ENCODE measurements at regions not wholly inside any gene's neighbourhood (a gene's known extent, or its start where the extent isn't known, plus 50 kb on each side); places are given as distances from the start of the nearest gene placed in this dataset.
"Not testable (repeated sequence)": the region's sequence is repeated elsewhere in the genome, so short reads cannot be mapped to it uniquely, and the experiment has no call there.

GRCh38 chr13:111630406-111630805 lies 310.0 kb downstream of the TEX29 start:
- Histone ChIP-seq H3K4me1 (ENCODE audit: control insufficient read depth, low read length) (no peaks in the 10 kb centered on the region), H3K36me3 (ENCODE audit: control insufficient read depth, low read length) (no peaks in the 10 kb centered on the region), H3K4me3 (ENCODE audit: low read length) (no peak overlapping the region), H3K27me3 (ENCODE audit: control insufficient read depth, low read length) (no peaks in the 10 kb centered on the region), H3K27ac (ENCODE audit: low read depth, low read length) (no peak overlapping the region), H4K20me1 (ENCODE audit: control insufficient read depth, insufficient read depth, low read depth, low read length) (no peaks in the 10 kb centered on the region), H3K9me3 (ENCODE audit: control insufficient read depth, insufficient read depth, low read length) (no peaks in the 10 kb centered on the region), H3K4me2 (ENCODE audit: low read length) (no peak overlapping the region), H3F3A (ENCODE audit: control insufficient read depth, insufficient read depth) (no peaks in the 10 kb centered on the region), H3K79me2 (ENCODE audit: control insufficient read depth, low read length) (no peaks in the 10 kb centered on the region), H3K9me2 (replicated peaks; ENCODE audit: control insufficient read depth, low read length) (no peaks in the 10 kb centered on the region)
- no peak for TF ChIP-seq CTCF (IDR thresholded peaks at IDR 0.05; ENCODE audit: low read depth, low read length, poor library complexity, severe bottlenecking)
- TF ChIP-seq EZH2phosphoT487 (IDR thresholded peaks at IDR 0.05; ENCODE audit: borderline replicate concordance, low read length) = no peak

GRCh38 chr13:111631271-111631670 lies 310.8 kb downstream of the TEX29 start:
- H3K9me3 ChIP-seq (ENCODE audit: control insufficient read depth, insufficient read depth, low read length); H3K4me1 ChIP-seq (ENCODE audit: control insufficient read depth, low read length); H3K4me2 ChIP-seq (ENCODE audit: low read length); H3K36me3 ChIP-seq (ENCODE audit: control insufficient read depth, low read length); H3K27me3 ChIP-seq (ENCODE audit: control insufficient read depth, low read length); H3K79me2 ChIP-seq (ENCODE audit: control insufficient read depth, low read length); H3K4me3 ChIP-seq (ENCODE audit: low read length); H4K20me1 ChIP-seq (ENCODE audit: control insufficient read depth, insufficient read depth, low read depth, low read length); H3K9me2 ChIP-seq (replicated peaks; ENCODE audit: control insufficient read depth, low read length); H3F3A ChIP-seq (ENCODE audit: control insufficient read depth, insufficient read depth); H3K27ac ChIP-seq (ENCODE audit: low read depth, low read length): not testable (repeated sequence)

GRCh38 chr13:111632906-111633305 lies 312.5 kb downstream of the TEX29 start:
- Histone ChIP-seq H3K36me3 (ENCODE audit: control insufficient read depth, low read length) (no peaks in the 10 kb centered on the region), H4K20me1 (ENCODE audit: control insufficient read depth, insufficient read depth, low read depth, low read length) (no peaks in the 10 kb centered on the region), H3K4me1 (ENCODE audit: control insufficient read depth, low read length) (no peaks in the 10 kb centered on the region), H3K27ac (ENCODE audit: low read depth, low read length) (no peak overlapping the region), H3K27me3 (ENCODE audit: control insufficient read depth, low read length) (no peaks in the 10 kb centered on the region), H3K9me2 (replicated peaks; ENCODE audit: control insufficient read depth, low read length) (no peaks in the 10 kb centered on the region), H3K4me3 (ENCODE audit: low read length) (no peak overlapping the region), H3F3A (ENCODE audit: control insufficient read depth, insufficient read depth) (no peaks in the 10 kb centered on the region), H3K79me2 (ENCODE audit: control insufficient read depth, low read length) (no peaks in the 10 kb centered on the region), H3K9me3 (ENCODE audit: control insufficient read depth, insufficient read depth, low read length) (no peaks in the 10 kb centered on the region), H3K4me2 (ENCODE audit: low read length) (no peak overlapping the region)
- no peak for TF ChIP-seq EZH2phosphoT487 (IDR thresholded peaks at IDR 0.05; ENCODE audit: borderline replicate concordance, low read length)
- TF ChIP-seq CTCF (IDR thresholded peaks at IDR 0.05; ENCODE audit: low read depth, low read length, poor library complexity, severe bottlenecking) = no peak

- Histone ChIP-seq H3K9me2 (replicated peaks; ENCODE audit: control insufficient read depth, low read length) (no peaks in the 10 kb centered on the region), H4K20me1 (ENCODE audit: control insufficient read depth, insufficient read depth, low read depth, low read length) (no peaks in the 10 kb centered on the region), H3K4me2 (ENCODE audit: low read length) (no peak overlapping the region), H3K4me3 (ENCODE audit: low read length) (no peak overlapping the region), H3K36me3 (ENCODE audit: control insufficient read depth, low read length) (no peaks in the 10 kb centered on the region), H3K9me3 (ENCODE audit: control insufficient read depth, insufficient read depth, low read length) (no peaks in the 10 kb centered on the region), H3K27me3 (ENCODE audit: control insufficient read depth, low read length) (no peaks in the 10 kb centered on the region), H3K79me2 (ENCODE audit: control insufficient read depth, low read length) (no peaks in the 10 kb centered on the region), H3F3A (ENCODE audit: control insufficient read depth, insufficient read depth) (no peaks in the 10 kb centered on the region), H3K27ac (ENCODE audit: low read depth, low read length) (no peak overlapping the region), H3K4me1 (ENCODE audit: control insufficient read depth, low read length) (no peaks in the 10 kb centered on the region)
- TF ChIP-seq CTCF (IDR thresholded peaks at IDR 0.05; ENCODE audit: low read depth, low read length, poor library complexity, severe bottlenecking) = no peak
- TF ChIP-seq EZH2phosphoT487 (IDR thresholded peaks at IDR 0.05; ENCODE audit: borderline replicate concordance, low read length) = no peak
Observed at GRCh38 chr13:111633401-111633800, 313.0 kb downstream of the TEX29 start.

Measured in DOHH2 (cell line).